GM12878 (cell line): ENCODE measurements at regions not wholly inside any gene's neighbourhood (a gene's known extent, or its start where the extent isn't known, plus 50 kb on each side); places are given as distances from the start of the nearest gene placed in this dataset.

Source experiments
- CBX5 ChIP-seq: sonication (generic); IDR thresholded peaks from 2 replicates; pipeline ENCODE4 v1.6.1; 2016; ENCODE audit warnings: low read depth, moderate library complexity, mild to moderate bottlenecking, inconsistent platforms
- EP300 ChIP-seq, 2 experiments: fragments of 150-350 bp in 1 of 2; IDR thresholded peaks; 2 replicates each; pipeline ENCODE4 v1.6.1; 2011 to 2012; ENCODE audit warnings: low read depth in 2 of 2, low read length in 2 of 2, borderline replicate concordance in 1 of 2, improper control_type of control experiment in 1 of 2, inconsistent platforms in 1 of 2; ENCODE audit not compliant: control insufficient read depth in 1 of 2
- GABPA ChIP-seq: IDR thresholded peaks from 2 replicates; pipeline ENCODE4 v1.6.1; 2014; ENCODE audit warnings: antibody characterized with exemption, low read depth, mild to moderate bottlenecking, inconsistent platforms
- POLR2A ChIP-seq: IDR thresholded peaks from 2 replicates; pipeline ENCODE4 v1.6.1; 2011; ENCODE audit warnings: low read depth, mild to moderate bottlenecking, low read length
- POLR2AphosphoS5 ChIP-seq: IDR thresholded peaks from 2 replicates; pipeline ENCODE4 v1.6.1; 2011; ENCODE audit warnings: mild to moderate bottlenecking, low read length, inconsistent platforms
- SMC3 ChIP-seq: IDR thresholded peaks from 2 replicates; pipeline ENCODE4 v1.6.1; 2011; ENCODE audit warnings: low read length, improper control_type of control experiment, borderline replicate concordance
- TCF3 ChIP-seq: IDR thresholded peaks from 2 replicates; pipeline ENCODE4 v1.6.1; 2012; ENCODE audit warnings: low read depth, mild to moderate bottlenecking, low read length, borderline replicate concordance; ENCODE audit not compliant: insufficient read depth
- YBX1 ChIP-seq: fragments of 450-650 bp; IDR thresholded peaks from 2 replicates; pipeline ENCODE4 v1.6.1; 2016; ENCODE audit warnings: antibody characterized with exemption
- ZNF217 ChIP-seq: fragments of 450-650 bp; IDR thresholded peaks from 2 replicates; pipeline ENCODE4 v1.6.1; 2017; ENCODE audit warnings: antibody characterized with exemption, mild to moderate bottlenecking
- ZNF24 ChIP-seq: fragments of 450-650 bp; IDR thresholded peaks from 2 replicates; pipeline ENCODE4 v1.6.1; 2017; ENCODE audit warnings: antibody characterized with exemption, mild to moderate bottlenecking
- TF ChIP-seq, protein P1 (sequence below), 3 experiments: IDR thresholded peaks in 2 of 3; conservative IDR thresholded peaks in 1 of 3; 2 replicates each; pipeline ENCODE4 v1.5.1; 2011; ENCODE audit warnings: low read depth in 3 of 3, low read length in 3 of 3, mild to moderate bottlenecking in 3 of 3, control low read depth in 2 of 3, moderate library complexity in 2 of 3, inconsistent platforms in 1 of 3, mixed read lengths in 1 of 3; ENCODE audit not compliant: control insufficient read depth in 2 of 3, insufficient read depth in 1 of 3; ENCODE audit errors: extremely low read depth in 1 of 3
- TF ChIP-seq, protein P2 (sequence below): IDR thresholded peaks from 2 replicates; pipeline ENCODE4 v1.6.1; 2011; ENCODE audit warnings: low read depth, low read length, improper control_type of control experiment, borderline replicate concordance
- TF ChIP-seq, protein P3 (sequence below): IDR thresholded peaks from 2 replicates; pipeline ENCODE4 v1.6.1; 2011; ENCODE audit warnings: low read depth, mild to moderate bottlenecking, low read length, moderate library complexity, borderline replicate concordance; ENCODE audit errors: extremely low read depth

DNA sequence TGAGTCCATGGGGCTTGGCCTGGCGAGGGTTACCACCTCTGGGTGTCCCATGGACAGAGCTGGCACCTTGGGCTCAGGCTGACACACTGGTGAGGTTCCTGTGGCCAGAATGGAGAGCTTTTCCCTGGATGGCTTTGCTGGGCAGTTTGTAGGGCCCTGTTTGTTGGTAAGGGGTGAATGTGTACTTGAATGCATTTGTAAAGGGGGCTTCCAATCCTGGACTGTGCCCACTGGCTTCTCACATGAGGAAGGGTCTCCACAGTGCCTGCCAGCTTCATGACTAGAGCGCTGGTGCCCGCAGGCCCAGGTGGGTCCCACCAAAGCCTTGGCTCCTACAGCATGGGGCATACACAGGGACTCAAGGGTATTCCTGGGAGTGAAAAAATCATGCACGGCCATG, 103.5 kb upstream of the SIX2 start:
- TF ChIP-seq POLR2AphosphoS5: no peak
- TF ChIP-seq, protein P1, sequence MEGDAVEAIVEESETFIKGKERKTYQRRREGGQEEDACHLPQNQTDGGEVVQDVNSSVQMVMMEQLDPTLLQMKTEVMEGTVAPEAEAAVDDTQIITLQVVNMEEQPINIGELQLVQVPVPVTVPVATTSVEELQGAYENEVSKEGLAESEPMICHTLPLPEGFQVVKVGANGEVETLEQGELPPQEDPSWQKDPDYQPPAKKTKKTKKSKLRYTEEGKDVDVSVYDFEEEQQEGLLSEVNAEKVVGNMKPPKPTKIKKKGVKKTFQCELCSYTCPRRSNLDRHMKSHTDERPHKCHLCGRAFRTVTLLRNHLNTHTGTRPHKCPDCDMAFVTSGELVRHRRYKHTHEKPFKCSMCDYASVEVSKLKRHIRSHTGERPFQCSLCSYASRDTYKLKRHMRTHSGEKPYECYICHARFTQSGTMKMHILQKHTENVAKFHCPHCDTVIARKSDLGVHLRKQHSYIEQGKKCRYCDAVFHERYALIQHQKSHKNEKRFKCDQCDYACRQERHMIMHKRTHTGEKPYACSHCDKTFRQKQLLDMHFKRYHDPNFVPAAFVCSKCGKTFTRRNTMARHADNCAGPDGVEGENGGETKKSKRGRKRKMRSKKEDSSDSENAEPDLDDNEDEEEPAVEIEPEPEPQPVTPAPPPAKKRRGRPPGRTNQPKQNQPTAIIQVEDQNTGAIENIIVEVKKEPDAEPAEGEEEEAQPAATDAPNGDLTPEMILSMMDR (IDR thresholded peaks at IDR 0.05 in 2 of 3, conservative IDR thresholded peaks at IDR 0.05 in 1 of 3; ENCODE audit: control insufficient read depth in 2 of 3, extremely low read depth in 1 of 3, insufficient read depth in 1 of 3, low read depth in 3 of 3, low read length in 3 of 3): no peak
- no peak for TF ChIP-seq CBX5
- TF ChIP-seq, protein P2, sequence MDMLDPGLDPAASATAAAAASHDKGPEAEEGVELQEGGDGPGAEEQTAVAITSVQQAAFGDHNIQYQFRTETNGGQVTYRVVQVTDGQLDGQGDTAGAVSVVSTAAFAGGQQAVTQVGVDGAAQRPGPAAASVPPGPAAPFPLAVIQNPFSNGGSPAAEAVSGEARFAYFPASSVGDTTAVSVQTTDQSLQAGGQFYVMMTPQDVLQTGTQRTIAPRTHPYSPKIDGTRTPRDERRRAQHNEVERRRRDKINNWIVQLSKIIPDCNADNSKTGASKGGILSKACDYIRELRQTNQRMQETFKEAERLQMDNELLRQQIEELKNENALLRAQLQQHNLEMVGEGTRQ: no peak
- no peak for TF ChIP-seq SMC3
- TF ChIP-seq YBX1: no peak
- TF ChIP-seq ZNF24: no peak
- TF ChIP-seq POLR2A: no peak
- no peak for TF ChIP-seq GABPA
- TF ChIP-seq ZNF217: no peak
- TF ChIP-seq EP300 (IDR thresholded peaks at IDR 0.05; ENCODE audit: borderline replicate concordance in 1 of 2, control insufficient read depth in 1 of 2, low read depth in 2 of 2, low read length in 2 of 2): no peak
- TF ChIP-seq, protein P3, sequence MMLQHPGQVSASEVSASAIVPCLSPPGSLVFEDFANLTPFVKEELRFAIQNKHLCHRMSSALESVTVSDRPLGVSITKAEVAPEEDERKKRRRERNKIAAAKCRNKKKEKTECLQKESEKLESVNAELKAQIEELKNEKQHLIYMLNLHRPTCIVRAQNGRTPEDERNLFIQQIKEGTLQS: no peak
- no peak for TF ChIP-seq TCF3
